ENCODE measurements at regions not wholly inside any gene's neighbourhood (a gene's known extent, or its start where the extent isn't known, plus 50 kb on each side); places are given as distances from the start of the nearest gene placed in this dataset.

DNA sequence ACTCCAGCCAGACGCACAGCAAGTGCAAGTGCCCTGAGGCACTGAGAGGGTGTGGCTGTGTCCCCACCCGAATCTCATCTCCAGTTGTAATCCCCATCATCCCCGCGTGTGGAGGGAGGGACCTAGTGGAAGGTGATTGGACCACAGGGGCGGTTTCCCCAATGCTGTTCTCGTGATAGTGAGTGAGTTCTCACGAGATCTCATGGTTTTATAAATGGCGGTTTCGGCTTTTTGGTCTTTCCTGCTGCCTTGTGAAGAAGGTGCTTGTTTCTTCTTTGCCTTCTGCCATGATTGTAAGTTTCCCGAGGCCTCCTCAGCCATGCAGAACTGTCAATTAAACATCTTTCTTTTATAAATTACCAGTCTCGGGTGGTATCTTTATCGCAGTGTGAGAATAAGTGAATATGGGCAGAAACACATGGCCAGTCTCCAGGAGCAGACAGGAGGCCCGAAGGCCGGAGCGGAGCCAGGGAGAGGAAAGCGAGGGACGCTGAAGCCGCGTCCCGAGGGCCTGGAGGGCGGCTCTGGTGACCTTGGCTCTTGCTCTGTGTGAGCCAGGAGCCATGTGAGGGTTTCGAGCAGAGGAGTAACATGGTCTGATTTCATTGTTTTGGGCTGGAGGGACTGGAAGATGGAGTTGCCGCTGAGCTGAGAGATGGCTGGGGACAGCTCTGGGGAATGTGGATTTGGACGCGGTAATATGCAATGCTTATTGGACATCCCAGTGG is 76.0 kb upstream of the C1orf174 start:
- H3K9me1 ChIP-seq (ENCODE audit: insufficient read depth, low read length), result no peaks in the 10 kb centered on the region
- no peak overlapping the region for H4K91ac ChIP-seq (ENCODE audit: insufficient read depth, low read depth, low read length)
- H2BK5ac ChIP-seq (ENCODE audit: low read depth, low read length, poor library complexity, severe bottlenecking), result no peak overlapping the region
- H3K36me3 ChIP-seq (ENCODE audit: control insufficient read depth, insufficient read depth, low read length), result no peaks in the 10 kb centered on the region
- H2BK120ac ChIP-seq (ENCODE audit: low read depth, low read length), result no peak overlapping the region
- CTCF ChIA-PET, result no interaction called here
- no peak overlapping the region for H2BK15ac ChIP-seq (ENCODE audit: low read depth, low read length)
- in situ Hi-C loops (cut with MboI; ENCODE audit: low sequenced_read_pairs) (no loop called here), dilution Hi-C loops (cut with HindIII; ENCODE audit: low sequenced_read_pairs, unreplicated experiment) (no loop called here), intact Hi-C loops (cut with micrococcal nuclease) (no loop called here)
- H3K79me1 ChIP-seq (ENCODE audit: low read depth in 1 of 2, low read length in 2 of 2), result no peaks in the 10 kb centered on the region
- H4K8ac ChIP-seq (ENCODE audit: low read depth in 2 of 2, low read length in 2 of 2), result no peak overlapping the region
- no peak overlapping the region for H3K56ac ChIP-seq (ENCODE audit: extremely low read depth, insufficient read depth, low read length)
- H3K14ac ChIP-seq (replicated peaks; ENCODE audit: low read depth, low read length), result no peak overlapping the region
- no peak overlapping the region for H3K4me2 ChIP-seq (ENCODE audit: low read depth, low read length)
- H3K4ac ChIP-seq (ENCODE audit: low read depth, low read length), result no peak overlapping the region
- H3K4me1 ChIP-seq (ENCODE audit: control insufficient read depth, insufficient read depth, low read length), result no peaks in the 10 kb centered on the region
- no peak for ATAC-seq (ENCODE audit: low read depth)
- H2BK20ac ChIP-seq (ENCODE audit: low read depth, low read length), result no peak overlapping the region
- H4K5ac ChIP-seq (ENCODE audit: low read depth, low read length), result no peak overlapping the region
- H3K18ac ChIP-seq (ENCODE audit: low read depth, low read length), result no peak overlapping the region
- WGBS, 2 experiments (ENCODE audit: extremely low coverage in 2 of 2, insufficient read length in 1 of 2), result 70% methylated on average over 10 of the region's 25 CpGs; no CpG with 5 or more reads in 1 of the 2 experiments
- no peak overlapping the region for H3K9ac ChIP-seq (ENCODE audit: low read depth, low read length)
- H3K27me3 ChIP-seq (ENCODE audit: control insufficient read depth, insufficient read depth, low read length), result no peaks in the 10 kb centered on the region
- H2AFZ ChIP-seq (replicated peaks; ENCODE audit: low read length, poor library complexity), result no peak overlapping the region
- no peak overlapping the region for H2AK5ac ChIP-seq (ENCODE audit: low read depth, low read length)
- BruUV-seq (replicated peaks), result no TSS peak
- TF ChIP-seq, protein P1, sequence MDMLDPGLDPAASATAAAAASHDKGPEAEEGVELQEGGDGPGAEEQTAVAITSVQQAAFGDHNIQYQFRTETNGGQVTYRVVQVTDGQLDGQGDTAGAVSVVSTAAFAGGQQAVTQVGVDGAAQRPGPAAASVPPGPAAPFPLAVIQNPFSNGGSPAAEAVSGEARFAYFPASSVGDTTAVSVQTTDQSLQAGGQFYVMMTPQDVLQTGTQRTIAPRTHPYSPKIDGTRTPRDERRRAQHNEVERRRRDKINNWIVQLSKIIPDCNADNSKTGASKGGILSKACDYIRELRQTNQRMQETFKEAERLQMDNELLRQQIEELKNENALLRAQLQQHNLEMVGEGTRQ (IDR thresholded peaks at IDR 0.05; ENCODE audit: low read depth, low read length), result no peak
- TF ChIP-seq MAZ (IDR thresholded peaks at IDR 0.05; ENCODE audit: borderline replicate concordance, low read depth, low read length) (no peak), CHD1 (IDR thresholded peaks at IDR 0.05; ENCODE audit: low read depth, low read length) (no peak), RCOR1 (IDR thresholded peaks at IDR 0.05; ENCODE audit: insufficient replicate concordance, low read length) (no peak), RFX5 (IDR thresholded peaks at IDR 0.05; ENCODE audit: low read depth, low read length) (no peak), RAD21 (IDR thresholded peaks at IDR 0.05; ENCODE audit: low read length) (no peak), NFE2L2 (IDR thresholded peaks at IDR 0.05; ENCODE audit: low read depth, low read length) (no peak), CEBPB (IDR thresholded peaks at IDR 0.05; ENCODE audit: low read depth, low read length) (no peak), MXI1 (IDR thresholded peaks at IDR 0.05; ENCODE audit: borderline replicate concordance, low read depth, low read length) (no peak)
- TF ChIP-seq, protein P2, sequence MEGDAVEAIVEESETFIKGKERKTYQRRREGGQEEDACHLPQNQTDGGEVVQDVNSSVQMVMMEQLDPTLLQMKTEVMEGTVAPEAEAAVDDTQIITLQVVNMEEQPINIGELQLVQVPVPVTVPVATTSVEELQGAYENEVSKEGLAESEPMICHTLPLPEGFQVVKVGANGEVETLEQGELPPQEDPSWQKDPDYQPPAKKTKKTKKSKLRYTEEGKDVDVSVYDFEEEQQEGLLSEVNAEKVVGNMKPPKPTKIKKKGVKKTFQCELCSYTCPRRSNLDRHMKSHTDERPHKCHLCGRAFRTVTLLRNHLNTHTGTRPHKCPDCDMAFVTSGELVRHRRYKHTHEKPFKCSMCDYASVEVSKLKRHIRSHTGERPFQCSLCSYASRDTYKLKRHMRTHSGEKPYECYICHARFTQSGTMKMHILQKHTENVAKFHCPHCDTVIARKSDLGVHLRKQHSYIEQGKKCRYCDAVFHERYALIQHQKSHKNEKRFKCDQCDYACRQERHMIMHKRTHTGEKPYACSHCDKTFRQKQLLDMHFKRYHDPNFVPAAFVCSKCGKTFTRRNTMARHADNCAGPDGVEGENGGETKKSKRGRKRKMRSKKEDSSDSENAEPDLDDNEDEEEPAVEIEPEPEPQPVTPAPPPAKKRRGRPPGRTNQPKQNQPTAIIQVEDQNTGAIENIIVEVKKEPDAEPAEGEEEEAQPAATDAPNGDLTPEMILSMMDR (conservative IDR thresholded peaks at IDR 0.05; ENCODE audit: low read depth, low read length), result no peak
- TF ChIP-seq, protein P3, sequence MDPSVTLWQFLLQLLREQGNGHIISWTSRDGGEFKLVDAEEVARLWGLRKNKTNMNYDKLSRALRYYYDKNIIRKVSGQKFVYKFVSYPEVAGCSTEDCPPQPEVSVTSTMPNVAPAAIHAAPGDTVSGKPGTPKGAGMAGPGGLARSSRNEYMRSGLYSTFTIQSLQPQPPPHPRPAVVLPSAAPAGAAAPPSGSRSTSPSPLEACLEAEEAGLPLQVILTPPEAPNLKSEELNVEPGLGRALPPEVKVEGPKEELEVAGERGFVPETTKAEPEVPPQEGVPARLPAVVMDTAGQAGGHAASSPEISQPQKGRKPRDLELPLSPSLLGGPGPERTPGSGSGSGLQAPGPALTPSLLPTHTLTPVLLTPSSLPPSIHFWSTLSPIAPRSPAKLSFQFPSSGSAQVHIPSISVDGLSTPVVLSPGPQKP (IDR thresholded peaks at IDR 0.05; ENCODE audit: borderline replicate concordance, low read depth, low read length), result no peak
- POLR2A ChIA-PET (ENCODE audit: unreplicated experiment), result no interaction called here
- H3K4me3 ChIP-seq (ENCODE audit: insufficient read depth, low read depth, low read length), result no peak overlapping the region
- H2AK9ac ChIP-seq (replicated peaks; ENCODE audit: low read depth, low read length, poor library complexity), result no peak overlapping the region
- no peak for DNase-seq
- H3K27ac ChIP-seq (ENCODE audit: insufficient read depth, low read length), result no peak overlapping the region
- peaks cover 58% of the 10 kb centered on the region for H3K9me3 ChIP-seq (ENCODE audit: control insufficient read depth, insufficient read depth, low read length)
- H3K23ac ChIP-seq (ENCODE audit: low read depth, low read length), result no peak overlapping the region
- no peaks in the 10 kb centered on the region for H4K20me1 ChIP-seq (ENCODE audit: insufficient read depth, low read length)
